ENCODE measurements at regions not wholly inside any gene's neighbourhood (a gene's known extent, or its start where the extent isn't known, plus 50 kb on each side); places are given as distances from the start of the nearest gene placed in this dataset.

DNA sequence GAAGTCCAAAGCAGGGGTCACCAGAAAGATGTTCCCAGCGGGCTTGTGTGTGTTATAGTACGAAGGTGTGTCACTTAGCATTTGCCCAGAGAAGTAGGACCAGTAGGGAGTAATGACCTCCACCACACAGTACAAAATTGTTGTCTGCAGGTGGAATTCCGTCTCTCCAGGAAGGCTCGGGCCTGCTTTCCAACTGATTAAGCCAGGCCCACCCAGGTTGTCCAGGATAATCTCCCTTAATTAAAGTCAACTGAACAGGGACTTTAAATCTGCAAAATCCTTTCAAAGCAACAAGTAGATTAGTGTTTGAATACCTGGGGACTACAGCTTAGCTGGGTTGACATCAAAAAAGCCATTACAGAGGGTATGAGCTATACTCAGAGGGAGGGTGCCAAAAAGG, 131.3 kb downstream of the BACH1 start:
- no peak for TF ChIP-seq FOXM1 (IDR thresholded peaks at IDR 0.05; ENCODE audit: borderline replicate concordance)
- TF ChIP-seq LEF1 (IDR thresholded peaks at IDR 0.05; ENCODE audit: borderline replicate concordance), result no peak
- TF ChIP-seq SP1 (IDR thresholded peaks at IDR 0.05), result no peak
- no peak for TF ChIP-seq ARNT (IDR thresholded peaks at IDR 0.05)
- no peak for TF ChIP-seq TARDBP (IDR thresholded peaks at IDR 0.05)
- TF ChIP-seq, protein P1, sequence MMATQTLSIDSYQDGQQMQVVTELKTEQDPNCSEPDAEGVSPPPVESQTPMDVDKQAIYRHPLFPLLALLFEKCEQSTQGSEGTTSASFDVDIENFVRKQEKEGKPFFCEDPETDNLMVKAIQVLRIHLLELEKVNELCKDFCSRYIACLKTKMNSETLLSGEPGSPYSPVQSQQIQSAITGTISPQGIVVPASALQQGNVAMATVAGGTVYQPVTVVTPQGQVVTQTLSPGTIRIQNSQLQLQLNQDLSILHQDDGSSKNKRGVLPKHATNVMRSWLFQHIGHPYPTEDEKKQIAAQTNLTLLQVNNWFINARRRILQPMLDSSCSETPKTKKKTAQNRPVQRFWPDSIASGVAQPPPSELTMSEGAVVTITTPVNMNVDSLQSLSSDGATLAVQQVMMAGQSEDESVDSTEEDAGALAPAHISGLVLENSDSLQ (IDR thresholded peaks at IDR 0.05), result no peak
- TF ChIP-seq NFRKB (IDR thresholded peaks at IDR 0.05), result no peak
- TF ChIP-seq HDGF (IDR thresholded peaks at IDR 0.05; ENCODE audit: borderline replicate concordance), result no peak
- no peak for TF ChIP-seq FOXA1 (IDR thresholded peaks at IDR 0.05)
- TF ChIP-seq ZNF384 (IDR thresholded peaks at IDR 0.05), result no peak
